HCT116 (cell line): ENCODE measurements at regions not wholly inside any gene's neighbourhood (a gene's known extent, or its start where the extent isn't known, plus 50 kb on each side); places are given as distances from the start of the nearest gene placed in this dataset.

Source experiments
- ATAC-seq: fragments of 200-7000 bp; cut with Tn5 transposase; 2 replicates; pipeline ENCODE4 v1.9.1; 2020; ENCODE audit warnings: mild to moderate bottlenecking, moderate library complexity
- BruUV-seq: library from RNA; stranded (reverse); fragments of 400-500 nt; replicated peaks from 2 replicates; lab custom pipeline; 2021; lab: Mats Ljungman, UMichigan
- CTCF ChIA-PET: fragments of 300-600 bp; sonication (Branson Sonifier 250); formaldehyde crosslinking; loops from one replicate; lab custom pipeline; 2021; ENCODE audit warnings: antibody characterized with exemption; lab: Charles Lee
- POLR2A ChIA-PET: fragments of 300-600, 350-600 bp; sonication (Branson Sonifier 250); formaldehyde crosslinking; loops from one replicate; lab custom pipeline; 2021; ENCODE audit warnings: antibody characterized with exemption; lab: Charles Lee
- RAD21 ChIA-PET, 2 experiments: fragments of 300-600 bp; sonication (Branson Sonifier 250); formaldehyde crosslinking; loops; one replicate each; lab custom pipeline; 2023; ENCODE audit warnings: low total read pairs in 2 of 2; ENCODE audit not compliant: uncharacterized antibody in 2 of 2, unreplicated experiment in 2 of 2, low non-redundant PET in 1 of 2; lab: Charles Lee
- DNase-seq: peaks from one replicate; pipeline ENCODE4 v3.0.0-alpha.2; 2010; ENCODE audit warnings: low read depth, low spot score
- H2AFZ ChIP-seq: fragments of 200-600 bp; shearing (Covaris generic), sonication (generic); 2 replicates; pipeline ENCODE4 v1.6.1; 2017; ENCODE audit warnings: low read depth, mixed run types, mixed read lengths, antibody characterized with exemption, low read length; ENCODE audit not compliant: poor library complexity, severe bottlenecking
- H3K27ac ChIP-seq: 2 replicates; pipeline ENCODE4 v1.5.1; 2012; ENCODE audit warnings: low read depth, low read length
- H3K27me3 ChIP-seq: fragments of 200-600 bp; sonication (generic); 2 replicates; pipeline ENCODE4 v1.6.1; 2016; ENCODE audit warnings: mixed run types, low read length, mixed read lengths; ENCODE audit not compliant: insufficient read depth
- H3K36me3 ChIP-seq, 2 experiments: fragments of 200-500 bp in 1 of 2; fragments of 200-600 bp in 1 of 2; sonication (Bioruptor generic) in 1 of 2; sonication (generic) in 1 of 2; 2 replicates each; pipeline versions ENCODE4 v1.5.1 to v1.6.1; 2014 to 2016; ENCODE audit warnings: low read length in 2 of 2, inconsistent platforms in 1 of 2, mixed read lengths in 1 of 2, mixed run types in 1 of 2; ENCODE audit not compliant: insufficient read depth in 2 of 2, control insufficient read depth in 1 of 2
- H3K4me1 ChIP-seq, 2 experiments: fragments of 200-600 bp in 1 of 2; sonication (generic) in 1 of 2; 2 replicates each; pipeline versions ENCODE4 v1.5.1 to v1.6.1; 2012 to 2017; ENCODE audit warnings: low read length in 2 of 2, inconsistent platforms in 1 of 2, mild to moderate bottlenecking in 1 of 2, mixed read lengths in 1 of 2, mixed run types in 1 of 2, moderate library complexity in 1 of 2; ENCODE audit not compliant: insufficient read depth in 2 of 2, control insufficient read depth in 1 of 2
- H3K4me2 ChIP-seq: fragments of 200-600 bp; sonication (generic); 2 replicates; pipeline ENCODE4 v1.6.1; 2017; ENCODE audit warnings: mixed run types, low read length, mixed read lengths
- H3K4me3 ChIP-seq, 2 experiments: fragments of 200-600 bp in 1 of 2; sonication (generic) in 1 of 2; replicated peaks in 1 of 2; 2 replicates each; pipeline ENCODE4 v1.5.1; 2011 to 2016; ENCODE audit warnings: low read length in 2 of 2, control low read depth in 1 of 2, low read depth in 1 of 2, mild to moderate bottlenecking in 1 of 2, mixed read lengths in 1 of 2, mixed run types in 1 of 2
- H3K79me2 ChIP-seq: fragments of 200-600 bp; sonication (generic); 2 replicates; pipeline ENCODE4 v1.6.1; 2017; ENCODE audit warnings: mild to moderate bottlenecking, mixed run types, low read length, moderate library complexity, mixed read lengths; ENCODE audit not compliant: insufficient read depth
- H3K9ac ChIP-seq: fragments of 200-600 bp; sonication (generic); 2 replicates; pipeline ENCODE4 v1.6.1; 2016; ENCODE audit warnings: low read length, mixed read lengths
- H3K9me2 ChIP-seq: fragments of 200-600 bp; sonication (generic), shearing (Covaris generic); 2 replicates; pipeline ENCODE4 v1.6.1; 2017; ENCODE audit warnings: mixed run types, mild to moderate bottlenecking, moderate library complexity; ENCODE audit not compliant: insufficient read depth
- H3K9me3 ChIP-seq, 2 experiments: fragments of 200-500 bp in 1 of 2; fragments of 200-600 bp in 1 of 2; sonication (Bioruptor generic) in 1 of 2; sonication (generic) in 1 of 2; 2 replicates each; pipeline ENCODE4 v1.6.1; 2014 to 2017; ENCODE audit warnings: low read length in 2 of 2, mixed read lengths in 2 of 2, inconsistent platforms in 1 of 2, low read depth in 1 of 2, mild to moderate bottlenecking in 1 of 2, mixed run types in 1 of 2, moderate library complexity in 1 of 2; ENCODE audit not compliant: control insufficient read depth in 1 of 2, insufficient read depth in 1 of 2
- H4K20me1 ChIP-seq: fragments of 200-600 bp; sonication (generic), shearing (Covaris generic); 2 replicates; pipeline ENCODE4 v1.6.1; 2017; ENCODE audit warnings: mixed run types, mild to moderate bottlenecking, moderate library complexity; ENCODE audit not compliant: insufficient read depth
- CBX3 ChIP-seq: IDR thresholded peaks from 2 replicates; pipeline ENCODE4 v1.6.1; 2012; ENCODE audit warnings: low read depth
- EGR1 ChIP-seq: IDR thresholded peaks from 2 replicates; pipeline ENCODE4 v1.6.1; 2012; ENCODE audit warnings: low read depth
- ELF1 ChIP-seq: IDR thresholded peaks from 2 replicates; pipeline ENCODE4 v1.6.1; 2012; ENCODE audit warnings: low read depth, borderline replicate concordance
- EZH2 ChIP-seq: fragments of 200-600 bp; sonication (generic); IDR thresholded peaks from 2 replicates; pipeline ENCODE4 v1.6.1; 2017; ENCODE audit warnings: antibody characterized with exemption, mixed run types
- EZH2phosphoT487 ChIP-seq: fragments of 200-600 bp; IDR thresholded peaks from 2 replicates; pipeline ENCODE4 v1.6.1; 2018; ENCODE audit warnings: antibody characterized with exemption, borderline replicate concordance
- FOSL1 ChIP-seq: IDR thresholded peaks from 2 replicates; pipeline ENCODE4 v1.6.1; 2012; ENCODE audit warnings: low read depth
- POLR2AphosphoS5 ChIP-seq: IDR thresholded peaks from 2 replicates; pipeline ENCODE4 v1.6.1; 2011; ENCODE audit warnings: mild to moderate bottlenecking, low read depth, low read length, moderate library complexity
- RAD21 ChIP-seq: IDR thresholded peaks from 2 replicates; pipeline ENCODE4 v1.6.1; 2012; ENCODE audit warnings: low read depth, mild to moderate bottlenecking
- SIN3A ChIP-seq: IDR thresholded peaks from 2 replicates; pipeline ENCODE4 v1.6.1; 2012; ENCODE audit warnings: low read depth
- TCF7L2 ChIP-seq: IDR thresholded peaks from 2 replicates; pipeline ENCODE4 v1.7.0; 2011; ENCODE audit warnings: borderline replicate concordance, inconsistent platforms; ENCODE audit not compliant: insufficient read depth, insufficient read length; ENCODE audit errors: extremely low read depth
- YY1 ChIP-seq: IDR thresholded peaks from 2 replicates; pipeline ENCODE4 v1.6.1; 2011; ENCODE audit warnings: low read length, low read depth, moderate library complexity, mild to moderate bottlenecking; ENCODE audit not compliant: insufficient replicate concordance; ENCODE audit errors: extremely low read depth
- ZNF274 ChIP-seq: fragments of 200-500 bp; sonication (Bioruptor generic); IDR thresholded peaks from 2 replicates; pipeline ENCODE4 v1.6.1; 2014; ENCODE audit warnings: mild to moderate bottlenecking, low read depth, low read length, inconsistent platforms
- intact Hi-C: fragments of 100-400 bp; cut with micrococcal nuclease; formaldehyde crosslinking; loops from 2 replicates; pipeline ENCODE4 v1.10.0; 2022
- TF ChIP-seq, protein P1 (sequence below): IDR thresholded peaks from 2 replicates; pipeline ENCODE4 v1.6.1; 2012
- TF ChIP-seq, protein P2 (sequence below): IDR thresholded peaks from 2 replicates; pipeline ENCODE4 v1.6.1; 2012; ENCODE audit warnings: low read depth
- TF ChIP-seq, protein P3 (sequence below): IDR thresholded peaks from 2 replicates; pipeline ENCODE4 v1.6.1; 2011; ENCODE audit warnings: mild to moderate bottlenecking, low read length, moderate library complexity; ENCODE audit not compliant: insufficient replicate concordance; ENCODE audit errors: extremely low read depth
- TF ChIP-seq, protein P4 (sequence below): IDR thresholded peaks from 2 replicates; pipeline ENCODE4 v1.6.1; 2012

DNA sequence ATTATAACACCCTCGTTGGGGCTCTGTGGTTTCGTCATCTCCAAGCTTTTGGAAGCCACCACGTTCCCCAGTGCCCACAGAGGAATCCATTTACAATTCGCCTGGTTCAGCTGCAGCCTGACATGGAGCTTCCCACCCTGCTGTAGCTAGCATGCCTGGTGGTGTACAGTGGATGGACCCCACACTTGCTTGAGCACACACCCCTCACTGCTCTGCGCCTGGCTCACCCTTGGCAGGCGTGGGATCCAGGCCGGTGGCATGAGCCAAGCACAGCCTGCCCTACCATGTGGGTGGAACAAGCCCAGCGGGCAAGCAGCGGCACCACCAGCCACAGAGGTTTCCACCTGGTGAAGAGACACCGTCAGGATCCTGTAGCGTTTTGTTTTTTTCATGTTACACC is 1045.7 kb upstream of the CDH9 start:
- intact Hi-C loops: no loop called here
- no peak overlapping the region for H3K4me2 ChIP-seq
- no peak for ATAC-seq
- no peak overlapping the region for H3K4me3 ChIP-seq
- DNase-seq: no peak
- no peaks in the 10 kb centered on the region for H3K79me2 ChIP-seq
- H3K36me3 ChIP-seq: no peaks in the 10 kb centered on the region
- ChIA-PET POLR2A (no interaction called here), CTCF (no interaction called here), RAD21 (no interaction called here)
- no peaks in the 10 kb centered on the region for H3K9me2 ChIP-seq
- peaks cover 3 to 25% of the 10 kb centered on the region in 2 experiments; a peak in 3 of 4 replicates for H3K9me3 ChIP-seq
- BruUV-seq: no TSS peak
- no peak overlapping the region for H3K27ac ChIP-seq
- no peaks in the 10 kb centered on the region for H3K4me1 ChIP-seq
- TF ChIP-seq YY1 (no peak), POLR2AphosphoS5 (no peak), ZNF274 (no peak), FOSL1 (no peak), SIN3A (no peak), CBX3 (no peak), EZH2 (no peak), TCF7L2 (no peak), EGR1 (no peak), ELF1 (no peak), EZH2phosphoT487 (no peak), RAD21 (no peak)
- TF ChIP-seq, protein P1, sequence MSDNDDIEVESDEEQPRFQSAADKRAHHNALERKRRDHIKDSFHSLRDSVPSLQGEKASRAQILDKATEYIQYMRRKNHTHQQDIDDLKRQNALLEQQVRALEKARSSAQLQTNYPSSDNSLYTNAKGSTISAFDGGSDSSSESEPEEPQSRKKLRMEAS: no peak
- TF ChIP-seq, protein P2, sequence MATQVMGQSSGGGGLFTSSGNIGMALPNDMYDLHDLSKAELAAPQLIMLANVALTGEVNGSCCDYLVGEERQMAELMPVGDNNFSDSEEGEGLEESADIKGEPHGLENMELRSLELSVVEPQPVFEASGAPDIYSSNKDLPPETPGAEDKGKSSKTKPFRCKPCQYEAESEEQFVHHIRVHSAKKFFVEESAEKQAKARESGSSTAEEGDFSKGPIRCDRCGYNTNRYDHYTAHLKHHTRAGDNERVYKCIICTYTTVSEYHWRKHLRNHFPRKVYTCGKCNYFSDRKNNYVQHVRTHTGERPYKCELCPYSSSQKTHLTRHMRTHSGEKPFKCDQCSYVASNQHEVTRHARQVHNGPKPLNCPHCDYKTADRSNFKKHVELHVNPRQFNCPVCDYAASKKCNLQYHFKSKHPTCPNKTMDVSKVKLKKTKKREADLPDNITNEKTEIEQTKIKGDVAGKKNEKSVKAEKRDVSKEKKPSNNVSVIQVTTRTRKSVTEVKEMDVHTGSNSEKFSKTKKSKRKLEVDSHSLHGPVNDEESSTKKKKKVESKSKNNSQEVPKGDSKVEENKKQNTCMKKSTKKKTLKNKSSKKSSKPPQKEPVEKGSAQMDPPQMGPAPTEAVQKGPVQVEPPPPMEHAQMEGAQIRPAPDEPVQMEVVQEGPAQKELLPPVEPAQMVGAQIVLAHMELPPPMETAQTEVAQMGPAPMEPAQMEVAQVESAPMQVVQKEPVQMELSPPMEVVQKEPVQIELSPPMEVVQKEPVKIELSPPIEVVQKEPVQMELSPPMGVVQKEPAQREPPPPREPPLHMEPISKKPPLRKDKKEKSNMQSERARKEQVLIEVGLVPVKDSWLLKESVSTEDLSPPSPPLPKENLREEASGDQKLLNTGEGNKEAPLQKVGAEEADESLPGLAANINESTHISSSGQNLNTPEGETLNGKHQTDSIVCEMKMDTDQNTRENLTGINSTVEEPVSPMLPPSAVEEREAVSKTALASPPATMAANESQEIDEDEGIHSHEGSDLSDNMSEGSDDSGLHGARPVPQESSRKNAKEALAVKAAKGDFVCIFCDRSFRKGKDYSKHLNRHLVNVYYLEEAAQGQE: no peak
- TF ChIP-seq, protein P3, sequence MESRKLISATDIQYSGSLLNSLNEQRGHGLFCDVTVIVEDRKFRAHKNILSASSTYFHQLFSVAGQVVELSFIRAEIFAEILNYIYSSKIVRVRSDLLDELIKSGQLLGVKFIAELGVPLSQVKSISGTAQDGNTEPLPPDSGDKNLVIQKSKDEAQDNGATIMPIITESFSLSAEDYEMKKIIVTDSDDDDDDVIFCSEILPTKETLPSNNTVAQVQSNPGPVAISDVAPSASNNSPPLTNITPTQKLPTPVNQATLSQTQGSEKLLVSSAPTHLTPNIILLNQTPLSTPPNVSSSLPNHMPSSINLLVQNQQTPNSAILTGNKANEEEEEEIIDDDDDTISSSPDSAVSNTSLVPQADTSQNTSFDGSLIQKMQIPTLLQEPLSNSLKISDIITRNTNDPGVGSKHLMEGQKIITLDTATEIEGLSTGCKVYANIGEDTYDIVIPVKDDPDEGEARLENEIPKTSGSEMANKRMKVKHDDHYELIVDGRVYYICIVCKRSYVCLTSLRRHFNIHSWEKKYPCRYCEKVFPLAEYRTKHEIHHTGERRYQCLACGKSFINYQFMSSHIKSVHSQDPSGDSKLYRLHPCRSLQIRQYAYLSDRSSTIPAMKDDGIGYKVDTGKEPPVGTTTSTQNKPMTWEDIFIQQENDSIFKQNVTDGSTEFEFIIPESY: no peak
- TF ChIP-seq, protein P4, sequence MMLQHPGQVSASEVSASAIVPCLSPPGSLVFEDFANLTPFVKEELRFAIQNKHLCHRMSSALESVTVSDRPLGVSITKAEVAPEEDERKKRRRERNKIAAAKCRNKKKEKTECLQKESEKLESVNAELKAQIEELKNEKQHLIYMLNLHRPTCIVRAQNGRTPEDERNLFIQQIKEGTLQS: no peak
- H3K27me3 ChIP-seq: no peaks in the 10 kb centered on the region
- no peak overlapping the region for H2AFZ ChIP-seq
- H4K20me1 ChIP-seq: no peaks in the 10 kb centered on the region
- H3K9ac ChIP-seq: no peak overlapping the region
